ENCODE measurements at regions not wholly inside any gene's neighbourhood (a gene's known extent, or its start where the extent isn't known, plus 50 kb on each side); places are given as distances from the start of the nearest gene placed in this dataset.

- no peak for TF ChIP-seq POLR2AphosphoS5 (IDR thresholded peaks at IDR 0.05)
- no peak for TF ChIP-seq EP300 (IDR thresholded peaks at IDR 0.05)
- no peak for TF ChIP-seq POLR2A (IDR thresholded peaks at IDR 0.05)
- no peak for TF ChIP-seq CTCF (IDR thresholded peaks at IDR 0.05)
These were observed 70.5 kb upstream of the HGFAC start for GRCh38 chr4:3371033-3372001.
